Stimulated activated CD4-positive, alpha-beta T cell treated with anti-CD3 and anti-CD28 coated beads, Interleukin-12 subunit alpha, Interleukin-12 subunit beta, amount 100 ng/mL, for 4 hours (primary cell): ENCODE measurements at regions not wholly inside any gene's neighbourhood (a gene's known extent, or its start where the extent isn't known, plus 50 kb on each side); places are given as distances from the start of the nearest gene placed in this dataset.

Experiments used
- DNase-seq: peaks from one replicate; pipeline ENCODE4 v3.0.0-alpha.2; 2020

- DNase-seq: no peak
These were observed 525.1 kb downstream of the LMO7 start for GRCh38 chr13:76160961-76161925.

- DNase-seq: no peak
These were observed 524.4 kb downstream of the LMO7 start for GRCh38 chr13:76160506-76160905.

GRCh38 chr13:76157926-76158325 lies 521.8 kb downstream of the LMO7 start:
- DNase-seq: no peak

- DNase-seq: no peak
These were observed 517.1 kb downstream of the LMO7 start for GRCh38 chr13:76153239-76153638.

- no peak for DNase-seq
These were observed 512.8 kb downstream of the LMO7 start for GRCh38 chr13:76148926-76149325.

- DNase-seq: no peak
These were observed 512.2 kb downstream of the LMO7 start for GRCh38 chr13:76148374-76148773.

- DNase-seq: no peak
These were observed 496.4 kb downstream of the LMO7 start for GRCh38 chr13:76132532-76132931.

GRCh38 chr13:76131551-76131950 lies 495.4 kb downstream of the LMO7 start:
- DNase-seq: no peak

- DNase-seq: no peak
These were observed 493.3 kb downstream of the LMO7 start for GRCh38 chr13:76129305-76130000.

- no peak for DNase-seq
These were observed 491.8 kb downstream of the LMO7 start for GRCh38 chr13:76127922-76128321.

GRCh38 chr13:76123548-76123947 lies 487.4 kb downstream of the LMO7 start:
- no peak for DNase-seq

GRCh38 chr13:76116751-76117360 lies 480.7 kb downstream of the LMO7 start:
- no peak for DNase-seq

GRCh38 chr13:76106763-76107162 lies 470.6 kb downstream of the LMO7 start:
- DNase-seq: no peak

- no peak for DNase-seq
These were observed 458.5 kb downstream of the LMO7 start for GRCh38 chr13:76094645-76095044.

- no peak for DNase-seq
These were observed 454.9 kb downstream of the LMO7 start for GRCh38 chr13:76091076-76091475.

GRCh38 chr13:76086729-76087128 lies 450.6 kb downstream of the LMO7 start:
- no peak for DNase-seq

GRCh38 chr13:76067850-76068249 lies 431.7 kb downstream of the LMO7 start:
- DNase-seq: no peak

- no peak for DNase-seq
These were observed 417.1 kb downstream of the LMO7 start for GRCh38 chr13:76053181-76053580.

- DNase-seq: no peak
These were observed 413.2 kb downstream of the LMO7 start for GRCh38 chr13:76049376-76049746.

GRCh38 chr13:76048675-76049375 lies 412.7 kb downstream of the LMO7 start:
- DNase-seq: no peak

GRCh38 chr13:76048131-76048530 lies 412.0 kb downstream of the LMO7 start:
- DNase-seq: no peak

GRCh38 chr13:76043874-76044273 lies 407.7 kb downstream of the LMO7 start:
- DNase-seq: no peak
